ENCODE measurements at regions not wholly inside any gene's neighbourhood (a gene's known extent, or its start where the extent isn't known, plus 50 kb on each side); places are given as distances from the start of the nearest gene placed in this dataset.

- H3K27ac ChIP-seq, result no peak overlapping the region
- no peak overlapping the region for H3K4me3 ChIP-seq
Measured at GRCh38 chr10:62894156-62894555, 78.0 kb upstream of the EGR2 start.

- Histone ChIP-seq H3K4me3 (no peak overlapping the region), H3K27ac (no peak overlapping the region)
Measured at GRCh38 chr10:62893036-62893435, 76.9 kb upstream of the EGR2 start.

GRCh38 chr10:62890395-62890794, 74.2 kb upstream of the EGR2 start:
- Histone ChIP-seq H3K4me3 (no peak overlapping the region), H3K27ac (peak overlapping the region in 2 of 21 experiments; percentile 14 to 32)

GRCh38 chr10:62887642-62888041, 71.5 kb upstream of the EGR2 start:
- Histone ChIP-seq H3K4me3 (no peak overlapping the region), H3K27ac (no peak overlapping the region)

- H3K4me3 ChIP-seq, result no peak overlapping the region
- no peak overlapping the region for H3K27ac ChIP-seq
Measured at GRCh38 chr10:62885684-62886461, 69.7 kb upstream of the EGR2 start.

GRCh38 chr10:62880162-62880561, 64.0 kb upstream of the EGR2 start:
- peak overlapping the region in 1 of 21 experiments; percentile 19 for H3K27ac ChIP-seq
- H3K4me3 ChIP-seq, result no peak overlapping the region

- H3K4me3 ChIP-seq, result no peak overlapping the region
Measured at GRCh38 chr10:62873866-62874265, 57.7 kb upstream of the EGR2 start.

GRCh38 chr10:62870866-62871265, 54.7 kb upstream of the EGR2 start:
- H3K27ac ChIP-seq, result no peak overlapping the region
- H3K4me3 ChIP-seq, result no peak overlapping the region

More at GRCh38 chr10:62873866-62874265, 57.7 kb upstream of the EGR2 start:
- H3K27ac ChIP-seq, result no peak overlapping the region

GRCh38 chr10:62869958-62870357, 53.8 kb upstream of the EGR2 start:
- Histone ChIP-seq H3K4me3 (no peak overlapping the region), H3K27ac (no peak overlapping the region)

- Histone ChIP-seq H3K27ac (no peak overlapping the region), H3K4me3 (no peak overlapping the region)
Measured at GRCh38 chr10:62866941-62867340, 50.8 kb upstream of the EGR2 start.

- Histone ChIP-seq H3K27ac (no peak overlapping the region), H3K4me3 (no peak overlapping the region)
Measured at GRCh38 chr10:62866451-62866850, 50.3 kb upstream of the EGR2 start.

All from skin epidermis (tissue), 12 donors.